Osteoblast (primary cell): ENCODE measurements at regions not wholly inside any gene's neighbourhood (a gene's known extent, or its start where the extent isn't known, plus 50 kb on each side); places are given as distances from the start of the nearest gene placed in this dataset.
"Not testable (repeated sequence)": the region's sequence is repeated elsewhere in the genome, so short reads cannot be mapped to it uniquely, and the experiment has no call there.

ENCODE experiments used
- DNase-seq: peaks from one replicate; pipeline ENCODE4 v3.0.0; 2011; ENCODE audit warnings: low spot score, mixed read lengths; ENCODE audit not compliant: insufficient read length; ENCODE audit errors: missing footprints
- H2AFZ ChIP-seq: 2 replicates; pipeline ENCODE4 v1.6.0; 2011; ENCODE audit warnings: mild to moderate bottlenecking, low read length
- H3K27ac ChIP-seq: 2 replicates; pipeline ENCODE4 v1.5.1; 2011; ENCODE audit warnings: mild to moderate bottlenecking, low read depth, low read length, moderate library complexity
- H3K27me3 ChIP-seq: 2 replicates; pipeline ENCODE4 v1.6.0; 2012; ENCODE audit warnings: mild to moderate bottlenecking, control low read depth, inconsistent platforms, low read length, moderate library complexity; ENCODE audit not compliant: insufficient read depth
- H3K36me3 ChIP-seq: 2 replicates; pipeline ENCODE4 v1.5.1; 2011; ENCODE audit warnings: mild to moderate bottlenecking, low read length, control low read depth, moderate library complexity; ENCODE audit not compliant: insufficient read depth
- H3K4me1 ChIP-seq: 2 replicates; pipeline ENCODE4 v1.5.1; 2011; ENCODE audit warnings: mild to moderate bottlenecking, low read length, control low read depth, moderate library complexity; ENCODE audit not compliant: insufficient read depth
- H3K4me2 ChIP-seq: 2 replicates; pipeline ENCODE4 v1.6.0; 2011; ENCODE audit warnings: mild to moderate bottlenecking, low read length; ENCODE audit not compliant: insufficient read depth
- H3K4me3 ChIP-seq: fragments of 200-600 bp; sonication (generic); 3 replicates; pipeline ENCODE4 v1.5.1; 2012; ENCODE audit warnings: mild to moderate bottlenecking, low read length, inconsistent platforms; ENCODE audit not compliant: insufficient read depth
- H3K79me2 ChIP-seq: 2 replicates; pipeline ENCODE4 v1.6.0; 2012; ENCODE audit warnings: mild to moderate bottlenecking, low read length, control low read depth, inconsistent platforms; ENCODE audit not compliant: insufficient read depth
- H3K9me3 ChIP-seq: 2 replicates; pipeline ENCODE4 v1.5.1; 2011; ENCODE audit warnings: low read depth, low read length, control low read depth
- H4K20me1 ChIP-seq: 2 replicates; pipeline ENCODE4 v1.6.0; 2012; ENCODE audit warnings: mild to moderate bottlenecking, low read length, control low read depth; ENCODE audit not compliant: insufficient read depth
- TF ChIP-seq, protein P1 (sequence below): IDR thresholded peaks from 2 replicates; pipeline ENCODE4 v1.5.1; 2011; ENCODE audit warnings: mild to moderate bottlenecking, low read depth, low read length, moderate library complexity; ENCODE audit errors: extremely low read depth

DNA sequence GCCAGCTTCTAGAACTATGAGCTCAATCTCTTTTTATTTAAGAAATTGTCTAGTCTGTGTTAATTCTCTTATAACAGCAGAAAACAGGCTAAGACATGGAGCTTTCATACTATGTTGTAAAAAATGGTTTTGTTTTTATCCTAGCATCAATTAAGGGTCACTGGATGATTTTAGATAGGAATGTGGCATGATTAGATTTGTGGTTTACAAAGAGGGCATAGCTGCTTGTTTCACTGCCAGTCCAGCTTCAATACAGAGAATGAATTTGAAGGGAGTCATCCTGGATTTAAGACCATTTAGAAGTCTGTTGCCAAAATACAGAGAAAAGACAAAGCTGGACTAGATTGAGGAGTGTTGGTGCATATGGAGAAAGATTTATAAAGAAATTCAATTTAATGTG, 532.6 kb upstream of the CCDC54 start:
- Histone ChIP-seq H3K4me1 (peaks cover 65% of the 10 kb centered on the region), H3K79me2 (peaks cover 37% of the 10 kb centered on the region), H2AFZ (no peak overlapping the region), H3K9me3 (no peaks in the 10 kb centered on the region), H3K4me3 (no peak overlapping the region), H4K20me1 (no peaks in the 10 kb centered on the region), H3K27me3 (no peaks in the 10 kb centered on the region), H3K36me3 (peaks cover 5% of the 10 kb centered on the region), H3K27ac (peak overlapping the region; percentile 3), H3K4me2 (no peak overlapping the region)
- TF ChIP-seq, protein P1, sequence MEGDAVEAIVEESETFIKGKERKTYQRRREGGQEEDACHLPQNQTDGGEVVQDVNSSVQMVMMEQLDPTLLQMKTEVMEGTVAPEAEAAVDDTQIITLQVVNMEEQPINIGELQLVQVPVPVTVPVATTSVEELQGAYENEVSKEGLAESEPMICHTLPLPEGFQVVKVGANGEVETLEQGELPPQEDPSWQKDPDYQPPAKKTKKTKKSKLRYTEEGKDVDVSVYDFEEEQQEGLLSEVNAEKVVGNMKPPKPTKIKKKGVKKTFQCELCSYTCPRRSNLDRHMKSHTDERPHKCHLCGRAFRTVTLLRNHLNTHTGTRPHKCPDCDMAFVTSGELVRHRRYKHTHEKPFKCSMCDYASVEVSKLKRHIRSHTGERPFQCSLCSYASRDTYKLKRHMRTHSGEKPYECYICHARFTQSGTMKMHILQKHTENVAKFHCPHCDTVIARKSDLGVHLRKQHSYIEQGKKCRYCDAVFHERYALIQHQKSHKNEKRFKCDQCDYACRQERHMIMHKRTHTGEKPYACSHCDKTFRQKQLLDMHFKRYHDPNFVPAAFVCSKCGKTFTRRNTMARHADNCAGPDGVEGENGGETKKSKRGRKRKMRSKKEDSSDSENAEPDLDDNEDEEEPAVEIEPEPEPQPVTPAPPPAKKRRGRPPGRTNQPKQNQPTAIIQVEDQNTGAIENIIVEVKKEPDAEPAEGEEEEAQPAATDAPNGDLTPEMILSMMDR, result no peak
- no peak for DNase-seq

DNA sequence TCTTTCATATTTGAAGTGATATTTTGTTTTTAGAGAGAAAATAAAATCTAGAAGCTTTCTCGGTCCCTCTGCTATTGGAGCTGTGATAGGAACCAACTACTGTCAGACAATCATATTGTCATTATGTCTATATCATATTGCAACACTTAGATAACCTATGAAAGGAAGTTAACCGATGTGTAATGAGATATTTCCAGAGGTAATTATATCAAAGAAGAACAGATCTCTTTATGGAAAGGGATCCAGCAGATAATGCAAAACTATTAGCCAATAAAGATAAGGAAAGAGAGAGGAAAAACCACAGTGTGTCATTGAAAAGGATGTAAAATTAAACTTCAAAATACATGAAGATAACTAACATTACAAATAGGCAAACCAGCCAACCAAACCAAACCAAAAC, 529.1 kb upstream of the CCDC54 start:
- H2AFZ ChIP-seq, result no peak overlapping the region
- TF ChIP-seq, protein P1, result no peak
- no peaks in the 10 kb centered on the region for H4K20me1 ChIP-seq
- H3K27ac ChIP-seq, result no peak overlapping the region
- H3K4me1 ChIP-seq, result peaks cover 49% of the 10 kb centered on the region
- peak overlapping the region; percentile 73 for H3K4me2 ChIP-seq
- no peaks in the 10 kb centered on the region for H3K9me3 ChIP-seq
- DNase-seq, result no peak
- peaks cover 39% of the 10 kb centered on the region for H3K79me2 ChIP-seq
- peaks cover 5% of the 10 kb centered on the region for H3K36me3 ChIP-seq
- H3K27me3 ChIP-seq, result no peaks in the 10 kb centered on the region
- H3K4me3 ChIP-seq, result peak overlapping the region; percentile 46

DNA sequence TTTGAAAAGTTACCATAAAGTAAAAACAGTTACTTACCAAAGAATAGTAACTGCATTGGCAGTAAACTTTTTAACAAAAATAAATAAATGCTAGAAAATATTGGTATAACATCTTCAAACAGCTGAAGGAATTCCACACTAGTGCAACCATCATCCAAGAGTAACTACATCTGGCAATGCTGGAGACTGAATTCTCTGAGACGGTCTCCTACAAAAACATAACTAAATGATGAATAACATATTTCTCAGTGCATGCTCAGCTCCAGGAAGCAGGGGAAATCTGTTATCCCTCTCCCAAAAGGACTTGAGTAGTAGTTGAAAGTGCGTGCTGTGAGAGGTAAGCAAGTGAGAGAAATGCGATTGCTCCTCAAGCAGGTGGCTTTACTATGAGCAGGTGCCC, 526.8 kb upstream of the CCDC54 start:
- H4K20me1 ChIP-seq, result no peaks in the 10 kb centered on the region
- H3K4me3 ChIP-seq, result peak overlapping the region; percentile 61
- no peaks in the 10 kb centered on the region for H3K9me3 ChIP-seq
- H3K27ac ChIP-seq, result peak overlapping the region; percentile 65
- TF ChIP-seq, protein P1, result no peak
- peak overlapping the region; percentile 73 for H3K4me2 ChIP-seq
- peak overlapping the region; percentile 27 for H2AFZ ChIP-seq
- peaks cover 28% of the 10 kb centered on the region for H3K79me2 ChIP-seq
- peaks cover 30% of the 10 kb centered on the region for H3K4me1 ChIP-seq
- H3K36me3 ChIP-seq, result no peaks in the 10 kb centered on the region
- peak; percentile 73 for DNase-seq
- H3K27me3 ChIP-seq, result no peaks in the 10 kb centered on the region

DNA sequence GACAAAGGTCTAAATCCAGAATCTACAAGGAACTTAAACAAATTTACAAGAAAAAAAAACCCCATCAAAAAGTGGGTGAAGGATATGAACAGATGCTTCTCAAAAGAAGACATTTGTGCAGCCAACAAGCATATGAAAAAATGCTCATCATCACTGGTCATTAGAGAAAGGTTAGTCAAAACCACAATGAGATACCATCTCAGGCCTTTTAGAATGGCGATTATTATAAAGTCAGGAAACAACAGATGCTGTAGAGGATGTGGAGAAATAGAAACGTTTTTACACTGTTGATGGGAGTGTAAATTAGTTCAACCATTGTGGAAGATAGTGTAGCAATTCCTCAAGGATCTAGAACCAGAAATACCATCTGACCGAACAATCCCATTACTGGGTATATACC, 518.9 kb upstream of the CCDC54 start:
- H3K79me2 ChIP-seq, H2AFZ ChIP-seq, H3K27ac ChIP-seq, H4K20me1 ChIP-seq, H3K4me2 ChIP-seq, DNase-seq, H3K27me3 ChIP-seq, H3K9me3 ChIP-seq, H3K36me3 ChIP-seq, H3K4me3 ChIP-seq: not testable (repeated sequence)
- peaks cover 37% of the 10 kb centered on the region for H3K4me1 ChIP-seq
